ENCODE measurements at regions not wholly inside any gene's neighbourhood (a gene's known extent, or its start where the extent isn't known, plus 50 kb on each side); places are given as distances from the start of the nearest gene placed in this dataset.

GRCh38 chr10:123582084-123582989, 83.8 kb upstream of the GPR26 start:
- FAIRE-seq (no peak), DNase-seq (ENCODE audit: low spot score in 2 of 2) (peak; percentile 33 to 68)

DNA sequence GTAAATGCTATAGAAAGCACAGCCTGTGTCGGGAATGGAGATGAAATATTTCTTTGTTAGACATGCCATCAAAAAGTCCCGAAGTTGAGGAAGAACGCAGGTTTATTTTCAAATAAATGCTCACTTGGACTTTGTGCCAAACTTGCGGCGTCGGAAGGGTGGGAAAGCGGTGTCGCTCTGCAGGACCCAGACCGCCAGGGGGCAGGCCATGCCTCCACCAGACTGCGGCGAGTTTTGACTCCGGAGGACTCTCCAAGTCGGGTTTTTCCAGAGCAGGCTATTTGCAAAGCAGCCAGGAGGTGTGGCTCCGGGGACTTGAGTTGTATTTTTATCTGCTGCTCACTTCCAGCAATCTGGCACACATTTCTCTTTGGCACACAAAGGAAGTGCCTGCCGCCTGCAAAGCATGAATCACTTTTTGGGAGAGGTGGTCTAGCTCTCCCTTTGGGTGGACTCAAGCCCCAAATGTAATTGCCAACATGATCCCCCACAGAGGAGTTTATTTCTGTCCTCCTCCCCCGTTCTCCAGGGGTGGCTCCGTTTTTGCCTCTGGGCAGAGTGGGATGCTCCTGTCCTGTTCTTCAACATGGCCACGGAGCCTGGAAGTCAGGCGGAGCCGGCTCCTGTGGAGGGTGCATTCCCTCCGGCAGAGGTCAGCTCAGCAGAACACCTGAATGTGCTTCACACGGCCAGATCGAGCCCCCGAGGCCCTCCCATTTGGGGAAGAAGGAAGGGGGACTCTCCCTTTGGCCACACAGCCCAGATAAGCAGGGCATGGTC, 82.3 kb upstream of the GPR26 start:
- DNase-seq (ENCODE audit: low spot score in 2 of 2) (peak; percentile 22 to 68), FAIRE-seq (no peak)

DNA sequence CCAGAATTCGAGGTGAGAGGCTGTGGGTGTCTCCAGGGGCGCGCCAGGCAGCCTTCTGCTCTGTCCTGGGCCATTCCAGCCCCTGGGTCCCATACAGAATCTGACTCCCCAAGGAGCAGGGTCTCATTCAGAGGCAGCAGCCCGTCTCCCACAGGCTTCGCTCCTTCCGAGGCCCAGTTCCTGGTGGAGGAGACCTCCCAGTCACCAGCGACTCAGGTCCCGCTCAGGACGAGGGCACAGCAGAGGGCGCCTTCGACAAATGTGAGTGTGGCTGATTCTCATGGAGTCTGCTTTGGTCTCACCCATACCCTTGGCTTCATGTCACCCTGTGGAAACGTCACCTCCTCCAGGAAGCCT, 81.8 kb upstream of the GPR26 start:
- DNase-seq (ENCODE audit: low spot score in 2 of 2) (no peak), FAIRE-seq (no peak)

GRCh38 chr10:123585477-123586445, 80.4 kb upstream of the GPR26 start:
- FAIRE-seq (no peak), DNase-seq (ENCODE audit: low spot score in 2 of 2) (no peak)

DNA sequence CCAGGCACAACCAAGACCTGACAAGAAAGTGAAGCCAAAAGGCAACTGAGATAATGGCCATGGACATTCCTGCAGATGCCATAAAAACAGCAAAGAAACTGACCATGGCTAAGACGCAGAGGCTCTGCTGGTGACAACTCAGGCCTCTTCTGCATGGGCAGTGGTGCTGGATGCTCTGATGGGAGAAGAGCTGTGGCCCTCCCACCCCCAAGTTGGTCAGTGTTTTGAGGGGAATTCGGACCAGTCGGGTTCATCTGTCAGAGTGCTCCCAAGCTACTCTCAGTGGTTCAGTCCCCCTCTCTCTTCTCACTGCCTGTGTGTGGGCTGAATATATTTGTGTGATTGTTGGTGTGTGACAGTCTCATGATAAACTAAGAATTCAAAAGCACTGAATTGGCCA, 79.0 kb upstream of the GPR26 start:
- FAIRE-seq (no peak), DNase-seq (ENCODE audit: low spot score in 2 of 2) (no peak)

DNA sequence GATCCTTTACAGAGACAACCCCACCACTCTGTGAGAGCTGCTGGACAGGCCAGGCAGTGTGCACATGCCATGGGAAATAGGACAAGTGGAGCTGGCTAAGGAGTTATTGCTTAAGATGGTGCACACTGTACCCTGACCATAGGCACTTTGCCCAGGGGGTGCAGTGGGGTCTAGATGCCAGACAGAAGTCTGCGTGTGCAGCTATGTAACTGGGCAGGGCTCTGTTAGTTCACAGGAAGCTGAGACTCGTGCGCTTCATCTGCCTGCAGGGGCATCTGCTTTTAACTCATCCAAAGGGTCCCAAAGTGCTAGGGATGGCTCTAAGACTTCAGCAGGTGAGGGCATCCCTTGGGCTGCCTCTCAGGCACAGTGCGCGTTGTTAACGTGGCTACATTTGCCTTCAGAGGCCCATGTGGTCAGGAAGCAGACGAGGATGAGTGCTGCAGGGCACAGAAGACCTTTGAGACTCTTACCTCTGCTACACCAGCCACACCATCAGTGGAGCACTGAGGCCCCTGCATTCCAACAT, 77.7 kb upstream of the GPR26 start:
- DNase-seq (ENCODE audit: low spot score in 2 of 2): no peak
- FAIRE-seq: no peak

DNA sequence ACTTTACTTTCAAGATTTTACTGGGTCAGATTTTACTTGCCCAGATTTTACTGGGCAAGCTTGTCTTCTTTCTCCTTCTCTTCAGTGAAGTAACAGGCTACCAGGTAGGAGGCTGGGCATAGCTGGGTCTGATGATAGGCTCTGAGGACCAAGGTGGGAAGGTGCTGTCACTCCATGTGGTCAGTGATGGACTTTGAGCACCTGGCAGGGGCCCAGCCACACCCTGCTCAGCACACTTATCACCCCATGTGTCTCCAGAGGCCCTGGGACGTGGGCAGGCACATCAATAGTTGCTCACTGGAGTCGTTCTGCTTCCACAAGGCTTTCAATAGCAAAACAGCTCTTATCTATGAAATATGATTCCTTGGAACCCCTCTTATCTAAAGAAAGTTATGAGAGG, 70.5 kb upstream of the GPR26 start:
- no peak for FAIRE-seq

GRCh38 chr10:123597676-123598075, 68.5 kb upstream of the GPR26 start:
- no peak for DNase-seq (ENCODE audit: low spot score in 2 of 2)
- no peak for FAIRE-seq

More for the DNA sequence above, 70.5 kb upstream of the GPR26 start:
- DNase-seq (ENCODE audit: low spot score in 2 of 2): no peak

DNA sequence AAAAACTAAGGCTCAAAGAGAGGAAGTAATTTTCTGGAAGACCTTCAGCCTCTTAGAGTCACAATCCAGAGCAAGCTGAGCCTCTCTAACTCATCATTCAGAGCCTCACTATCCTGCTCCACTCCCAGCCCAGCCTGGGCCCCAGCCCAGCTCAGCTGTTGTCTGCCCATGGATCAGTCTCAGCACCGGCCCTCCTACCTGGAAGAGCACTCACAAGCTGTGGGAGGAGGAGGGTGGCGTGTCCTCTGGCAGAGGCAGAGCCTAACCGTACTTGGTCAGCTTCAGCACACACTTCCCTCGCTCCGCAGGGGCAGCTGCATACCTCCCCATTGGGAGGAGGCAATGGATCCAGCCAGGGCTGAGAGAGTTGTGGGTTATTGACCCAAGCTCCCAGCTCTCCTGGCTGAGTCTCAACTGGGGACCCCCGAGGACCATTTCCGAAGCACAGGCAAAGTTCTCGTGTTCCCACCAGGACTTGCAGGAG, 66.7 kb upstream of the GPR26 start:
- FAIRE-seq: no peak
- no peak for DNase-seq (ENCODE audit: low spot score in 2 of 2)

DNA sequence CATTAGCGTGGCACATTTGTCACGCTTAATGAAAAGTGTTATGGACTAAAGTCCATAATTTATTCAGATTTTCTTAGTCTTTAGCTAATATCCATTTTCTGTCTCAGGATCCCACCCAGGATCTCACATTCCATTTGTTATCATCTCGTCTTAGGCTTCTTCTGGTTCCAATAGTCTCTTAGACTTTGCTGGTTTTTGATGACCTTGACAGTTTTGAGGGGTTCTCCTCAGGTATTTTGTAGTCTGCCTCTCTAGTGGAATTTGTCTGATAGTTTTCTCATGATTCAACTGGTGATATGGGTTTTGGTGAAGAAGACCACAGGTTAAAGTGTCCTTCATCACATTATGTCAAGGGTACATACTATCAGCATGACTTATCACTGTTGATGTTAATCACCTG, 66.0 kb upstream of the GPR26 start:
- FAIRE-seq (no peak), DNase-seq (ENCODE audit: low spot score in 2 of 2) (no peak)

DNA sequence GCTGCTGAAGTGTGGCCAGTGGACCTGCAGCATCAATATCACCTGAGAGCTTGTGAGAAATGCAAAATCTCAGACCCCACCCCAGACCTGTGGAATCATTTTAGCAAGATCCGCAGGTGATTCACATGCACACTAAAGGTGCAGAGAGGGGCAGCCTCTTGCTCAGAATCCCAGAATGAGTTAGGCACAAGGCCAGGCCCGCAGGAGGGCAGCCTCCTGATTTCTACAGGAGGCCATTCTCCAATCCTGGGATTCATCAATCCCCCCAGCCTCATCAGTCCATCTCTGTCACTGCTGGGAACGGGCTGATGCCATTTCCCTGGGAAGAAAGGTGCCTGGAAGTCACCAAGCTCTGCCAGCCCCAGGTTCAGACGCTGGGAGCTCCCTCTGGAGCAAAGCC, 63.0 kb upstream of the GPR26 start:
- FAIRE-seq: no peak
- DNase-seq (ENCODE audit: low spot score in 2 of 2): no peak

- FAIRE-seq (no peak), DNase-seq (ENCODE audit: low spot score in 2 of 2) (no peak)
These were observed 61.6 kb upstream of the GPR26 start for GRCh38 chr10:123604506-123604905.

- no peak for FAIRE-seq
These were observed 60.1 kb upstream of the GPR26 start for GRCh38 chr10:123606006-123606405.

GRCh38 chr10:123606955-123607354, 59.2 kb upstream of the GPR26 start:
- DNase-seq (ENCODE audit: low spot score in 2 of 2): no peak
- FAIRE-seq: no peak

More at GRCh38 chr10:123606006-123606405, 60.1 kb upstream of the GPR26 start:
- DNase-seq (ENCODE audit: low spot score in 2 of 2): no peak

GRCh38 chr10:123607386-123607785, 58.8 kb upstream of the GPR26 start:
- DNase-seq (ENCODE audit: low spot score in 2 of 2) (no peak), FAIRE-seq (no peak)

- DNase-seq (ENCODE audit: low spot score in 2 of 2) (no peak), FAIRE-seq (no peak)
These were observed 58.1 kb upstream of the GPR26 start for GRCh38 chr10:123608047-123608446.

- FAIRE-seq (no peak), DNase-seq (ENCODE audit: low spot score in 2 of 2) (no peak)
These were observed 54.9 kb upstream of the GPR26 start for GRCh38 chr10:123611243-123611642.

DNA sequence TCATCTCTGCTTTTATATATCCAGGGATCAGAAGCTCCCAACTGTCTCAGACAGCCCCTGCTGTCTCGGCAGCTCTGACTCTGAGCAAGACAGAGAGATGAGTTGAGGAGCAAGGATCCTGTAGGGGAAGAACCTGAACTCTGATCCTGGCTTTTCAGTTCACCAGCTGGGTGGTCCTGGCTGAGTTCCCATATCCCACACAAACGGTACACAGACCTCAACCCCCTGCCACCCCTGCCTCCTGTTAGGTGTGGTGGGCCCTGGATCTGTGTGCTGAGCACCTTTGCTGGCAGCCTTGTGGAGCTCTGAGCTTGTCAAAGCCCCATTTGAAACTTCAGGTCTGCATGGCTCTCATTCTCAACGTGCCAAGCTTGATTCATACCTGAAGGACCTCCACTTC, 54.3 kb upstream of the GPR26 start:
- no peak for FAIRE-seq
- no peak for DNase-seq (ENCODE audit: low spot score in 2 of 2)

DNA sequence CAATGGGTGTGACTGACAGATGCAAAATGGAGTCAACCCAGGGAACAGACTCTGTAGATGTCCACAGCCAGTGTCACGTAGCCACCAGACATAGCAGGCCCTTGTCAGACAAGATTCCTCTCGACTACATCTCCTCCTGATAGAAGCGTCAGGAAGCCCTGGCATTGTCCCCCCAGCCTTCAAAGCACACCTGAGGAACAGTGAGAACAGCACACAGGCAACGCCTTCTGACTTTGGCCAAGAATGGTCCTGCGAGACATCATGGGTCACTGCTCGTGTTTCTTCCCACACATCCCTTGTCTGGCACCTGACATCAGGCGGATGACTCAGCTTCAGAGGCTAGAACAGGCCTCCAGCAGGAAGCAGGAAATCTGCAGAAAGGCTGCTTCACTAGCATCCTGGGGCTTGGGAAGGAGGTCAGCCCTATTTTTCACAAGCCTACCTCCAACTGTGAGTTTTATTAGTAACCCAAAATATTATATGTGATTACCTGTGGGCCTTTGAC, 52.8 kb upstream of the GPR26 start:
- FAIRE-seq: no peak

DNA sequence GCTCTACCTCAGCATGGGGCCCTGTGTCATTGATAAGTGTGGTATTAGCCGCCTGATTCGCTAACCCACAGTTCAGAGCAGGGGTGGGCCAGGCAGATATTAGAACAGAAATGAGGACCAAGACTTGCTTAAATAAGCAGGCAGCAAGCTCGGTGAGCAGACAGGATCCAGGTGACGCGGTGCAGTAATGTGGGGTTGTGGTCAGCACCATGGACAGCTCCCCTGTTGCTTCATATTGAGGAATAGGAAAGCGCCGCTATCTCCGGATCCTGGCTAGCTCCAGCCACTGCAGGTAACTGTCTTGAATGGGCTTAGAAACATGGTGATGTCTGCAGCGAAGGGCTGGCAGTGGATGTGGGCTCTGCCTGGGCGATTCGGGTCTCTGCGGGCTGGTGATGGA, 51.3 kb upstream of the GPR26 start:
- peak in 1 of 2 donors; percentile 18 for DNase-seq (ENCODE audit: low spot score in 2 of 2)
- no peak for FAIRE-seq

More for the DNA sequence above, 52.8 kb upstream of the GPR26 start:
- no peak for DNase-seq (ENCODE audit: low spot score in 2 of 2)

Measured in frontal cortex (tissue), 3 donors.